GM18861 (cell line): ENCODE measurements at regions not wholly inside any gene's neighbourhood (a gene's known extent, or its start where the extent isn't known, plus 50 kb on each side); places are given as distances from the start of the nearest gene placed in this dataset.
"Not testable (repeated sequence)": the region's sequence is repeated elsewhere in the genome, so short reads cannot be mapped to it uniquely, and the experiment has no call there.

Experiments used
- ATAC-seq: cut with Tn5 transposase; IDR thresholded peaks from one replicate; pipeline ENCODE4 v1.9.1; 2021; ENCODE audit not compliant: unreplicated experiment

- ATAC-seq: no peak
Observed at GRCh38 chr11:122404571-122404970, 251.0 kb upstream of the UBASH3B start.

- not testable (repeated sequence) for ATAC-seq
Observed at GRCh38 chr11:122401581-122401980, 253.9 kb upstream of the UBASH3B start.

DNA sequence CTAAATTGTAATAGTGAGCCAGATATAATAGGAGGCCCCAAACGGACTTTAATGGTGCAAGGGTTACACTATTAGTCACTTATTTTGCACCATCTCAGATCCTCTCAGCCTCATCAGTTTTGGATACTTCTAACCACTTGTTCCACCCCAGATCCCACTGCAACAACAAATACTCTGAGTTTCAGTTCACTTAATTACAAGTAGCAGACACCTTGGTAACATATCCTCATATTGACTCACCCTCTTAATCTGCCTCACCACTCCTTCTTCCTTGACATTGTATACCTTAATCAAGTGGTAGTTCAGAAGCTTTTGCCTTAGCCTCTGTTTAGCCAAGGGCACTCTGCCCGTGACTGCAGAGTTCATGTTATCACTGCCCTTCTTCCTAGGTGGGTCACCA lies 256.1 kb upstream of the UBASH3B start:
- no peak for ATAC-seq

- no peak for ATAC-seq
Observed at GRCh38 chr11:122398851-122399250, 256.7 kb upstream of the UBASH3B start.

DNA sequence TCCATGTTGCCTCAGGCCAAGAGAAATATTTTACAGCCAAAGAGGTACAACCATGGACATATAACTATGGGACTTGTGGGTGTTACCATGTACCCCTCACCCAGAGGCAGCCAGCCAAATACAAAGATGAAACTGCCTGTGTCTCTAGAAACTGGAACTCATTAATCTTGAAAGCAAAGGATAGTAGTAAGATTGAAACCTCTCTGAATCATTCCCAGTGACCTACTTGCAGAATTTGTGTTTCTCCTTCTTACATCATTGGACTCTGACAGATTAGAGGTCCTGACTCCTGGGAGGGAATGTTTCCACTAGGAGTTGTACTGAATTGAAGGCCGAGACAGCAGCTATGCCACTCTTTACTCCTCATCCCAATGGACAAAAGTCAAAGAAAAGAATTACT lies 257.4 kb upstream of the UBASH3B start:
- no peak for ATAC-seq

DNA sequence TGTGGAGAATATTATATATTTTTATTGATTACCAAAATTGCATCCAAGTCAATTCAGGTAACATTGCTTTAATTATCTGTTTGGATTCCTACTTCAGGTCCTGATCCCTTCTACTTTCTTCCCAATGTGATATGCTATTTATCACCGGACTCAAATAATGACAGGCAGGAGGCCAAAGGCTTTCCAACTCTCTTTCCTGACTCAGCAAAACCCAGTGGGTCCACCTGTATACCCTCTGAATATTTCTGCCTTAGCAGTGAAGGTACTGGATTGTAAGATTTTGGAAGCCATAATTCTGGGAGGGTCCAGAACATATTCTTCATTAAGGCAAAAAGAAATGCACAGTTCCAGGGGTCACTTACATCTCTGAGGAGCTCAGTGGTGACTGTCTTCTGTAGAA lies 260.2 kb upstream of the UBASH3B start:
- no peak for ATAC-seq

DNA sequence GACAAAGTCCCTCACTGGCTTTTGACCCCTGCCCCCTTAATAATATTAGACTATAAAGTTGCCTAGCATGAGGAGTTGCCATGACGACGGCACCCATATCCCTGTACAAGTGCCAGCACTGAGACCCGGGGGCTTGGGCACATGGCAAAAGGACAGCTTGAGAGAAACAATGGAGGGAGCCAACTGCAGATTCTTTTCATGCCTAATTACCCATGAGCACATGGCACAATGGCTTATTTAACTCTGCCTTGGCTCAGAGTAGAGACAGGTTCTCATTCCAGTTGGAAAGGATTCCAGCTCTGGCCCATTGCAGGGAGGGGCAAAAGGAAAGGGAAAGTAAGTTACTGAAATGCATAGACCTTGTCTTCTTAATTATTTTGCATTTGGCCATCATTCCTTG lies 261.2 kb upstream of the UBASH3B start:
- no peak for ATAC-seq

GRCh38 chr11:122393209-122393860 lies 262.2 kb upstream of the UBASH3B start:
- ATAC-seq: no peak

DNA sequence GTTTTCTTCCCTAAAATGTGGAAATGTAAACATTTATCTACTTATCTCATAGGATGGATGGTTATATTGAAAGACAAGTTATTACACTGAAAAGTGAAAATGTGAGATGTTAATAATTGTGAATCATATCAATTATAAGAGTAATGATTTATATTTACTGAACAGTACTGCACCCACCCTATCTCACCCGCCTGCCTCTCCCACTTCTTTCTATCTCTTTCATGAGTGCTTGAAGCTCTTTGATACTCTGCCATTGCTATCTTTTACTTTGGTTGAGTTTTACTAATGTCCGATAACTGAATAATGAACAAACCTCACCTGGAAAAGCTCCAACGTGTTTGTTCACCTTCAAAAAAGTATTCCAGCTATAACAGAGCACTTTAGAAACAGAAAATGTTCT lies 263.0 kb upstream of the UBASH3B start:
- ATAC-seq: no peak

DNA sequence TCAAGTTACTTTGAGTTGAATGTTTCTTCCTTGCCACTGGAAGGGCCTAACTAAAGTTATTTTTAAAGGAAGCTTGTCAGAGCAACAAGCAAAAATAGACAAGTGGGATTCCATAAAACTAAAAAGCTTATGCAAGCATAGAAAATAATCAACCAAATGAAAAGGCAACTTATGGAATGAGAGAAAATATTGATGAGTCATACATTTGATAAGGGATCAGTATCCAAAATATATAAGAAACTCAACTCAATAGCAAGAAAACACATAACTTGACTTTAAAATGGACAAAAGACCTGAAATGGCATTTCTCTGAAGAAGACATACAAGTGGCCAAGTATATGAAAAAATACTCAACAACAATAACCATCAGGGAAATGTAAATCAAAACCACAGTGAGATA lies 264.5 kb upstream of the UBASH3B start:
- no peak for ATAC-seq

- no peak for ATAC-seq
Observed at GRCh38 chr11:122383186-122383585, 267.2 kb upstream of the BLID start.

DNA sequence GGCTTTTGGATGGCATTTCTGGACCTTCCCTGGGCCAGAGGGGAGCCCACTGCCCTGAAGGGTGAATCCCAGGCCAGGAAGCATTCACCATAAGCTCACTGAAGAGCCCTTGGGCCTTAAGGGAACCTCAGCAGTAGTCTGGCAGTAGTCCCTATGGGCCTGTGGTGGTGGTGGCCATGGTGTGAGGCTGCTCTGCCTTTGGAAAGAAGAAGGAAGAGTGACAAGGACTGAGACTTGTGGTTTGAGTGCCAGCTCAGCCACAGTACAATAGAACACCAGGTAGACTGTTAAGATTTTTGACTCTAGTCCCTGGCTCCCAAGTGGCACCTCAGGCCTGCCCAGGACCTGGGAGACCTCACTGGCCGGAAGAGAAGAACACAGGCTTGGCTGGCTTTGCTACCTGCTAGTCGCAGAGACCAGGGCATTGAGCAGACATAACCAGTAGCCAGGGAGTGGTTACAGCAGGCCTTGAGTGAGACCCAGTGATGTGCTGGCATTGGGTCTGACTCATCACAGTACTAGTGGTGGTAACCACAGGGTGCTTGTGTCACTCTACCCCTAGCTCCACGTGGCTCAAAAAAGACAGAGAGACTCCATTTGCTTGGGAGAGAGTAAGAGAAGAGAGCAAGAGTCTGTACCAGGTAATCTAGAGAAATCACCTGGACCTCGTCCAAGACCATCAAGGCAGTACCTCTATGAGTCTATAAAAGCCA lies 259.8 kb upstream of the BLID start:
- ATAC-seq: no peak

- ATAC-seq: no peak
Observed at GRCh38 chr11:122368796-122369195, 252.8 kb upstream of the BLID start.

DNA sequence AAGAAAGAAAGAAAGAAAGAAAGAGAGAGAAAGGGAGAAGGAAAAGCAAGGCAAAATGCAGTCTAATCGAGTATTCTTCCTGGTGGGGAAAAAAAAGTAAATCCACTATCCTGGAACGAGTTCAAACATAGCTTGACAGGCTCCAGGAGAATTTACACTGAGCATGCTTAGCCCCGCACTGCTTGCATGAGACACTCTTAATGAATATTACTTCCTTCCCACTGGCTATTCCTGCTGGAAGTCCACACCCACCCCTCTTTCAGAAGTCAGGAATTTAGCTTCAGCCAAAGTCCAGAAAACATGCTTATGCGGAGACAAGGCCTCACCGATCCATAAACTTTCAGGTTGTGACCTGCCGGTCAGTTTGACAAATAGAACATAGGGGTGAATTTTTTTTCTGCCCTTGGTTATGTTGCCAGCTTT lies 251.8 kb upstream of the BLID start:
- ATAC-seq: no peak

GRCh38 chr11:122365610-122366360 lies 249.8 kb upstream of the BLID start:
- ATAC-seq: no peak

DNA sequence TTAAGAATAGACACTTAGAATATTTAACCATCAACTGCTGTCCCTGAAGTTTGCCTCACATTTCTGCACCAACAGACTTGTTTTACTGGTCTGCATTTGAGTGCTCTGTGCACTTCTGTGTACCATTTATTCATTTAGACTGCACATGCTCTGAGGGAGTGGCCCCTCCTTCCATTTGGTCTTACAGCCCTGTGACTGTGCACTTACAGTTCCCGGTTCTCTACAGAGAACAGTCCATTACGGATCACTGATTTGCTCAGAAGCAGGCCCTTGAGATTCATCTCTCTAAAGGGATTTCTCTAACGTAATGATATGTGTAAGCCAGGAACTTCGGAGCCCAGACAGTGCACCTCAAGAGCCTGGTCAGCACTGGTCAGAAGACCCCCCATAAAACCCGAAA lies 247.3 kb upstream of the BLID start:
- ATAC-seq: no peak

DNA sequence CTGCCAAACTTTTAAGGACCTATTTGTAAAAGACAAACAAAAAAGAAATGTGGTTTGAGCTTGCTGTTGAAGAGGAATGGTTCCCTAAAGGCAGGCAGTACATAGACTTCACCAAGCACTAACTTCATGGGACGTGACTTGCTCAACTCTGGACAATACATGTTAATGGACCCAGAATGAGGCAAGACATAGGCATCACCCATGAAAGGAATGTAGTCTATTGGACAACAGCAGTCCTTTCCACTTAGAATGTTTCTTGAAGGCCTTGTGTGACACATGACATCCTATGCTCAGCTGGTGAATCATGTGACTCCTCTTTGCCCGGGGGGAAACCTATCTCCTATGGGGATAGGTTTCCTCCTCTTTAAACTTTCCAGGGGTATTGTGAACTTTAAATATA lies 246.4 kb upstream of the BLID start:
- no peak for ATAC-seq

- no peak for ATAC-seq
Observed at GRCh38 chr11:122360875-122361274, 244.9 kb upstream of the BLID start.

DNA sequence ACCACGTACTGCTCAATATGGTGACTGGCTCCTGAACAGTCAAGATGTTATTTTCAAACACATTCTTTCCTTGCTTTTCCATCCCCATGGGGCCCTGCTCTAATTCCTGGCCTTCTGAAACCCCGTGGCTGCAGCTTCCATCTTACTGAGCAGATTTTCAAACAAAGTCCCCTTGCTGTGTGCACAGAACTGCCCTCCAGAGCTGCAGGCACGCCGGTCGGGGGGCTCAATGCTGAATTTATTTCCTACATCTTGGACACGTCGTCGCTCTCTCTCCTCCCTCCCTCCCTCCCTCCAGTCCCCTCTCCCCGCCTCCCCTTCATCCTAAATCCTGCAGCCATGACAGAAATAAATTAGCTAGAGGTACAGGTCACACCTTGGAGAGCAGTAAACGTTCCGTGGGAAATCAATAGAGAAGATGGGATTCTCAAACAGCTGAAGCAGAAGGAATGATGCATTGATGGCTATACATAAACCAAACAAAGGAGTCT lies 243.1 kb upstream of the BLID start:
- ATAC-seq: no peak

DNA sequence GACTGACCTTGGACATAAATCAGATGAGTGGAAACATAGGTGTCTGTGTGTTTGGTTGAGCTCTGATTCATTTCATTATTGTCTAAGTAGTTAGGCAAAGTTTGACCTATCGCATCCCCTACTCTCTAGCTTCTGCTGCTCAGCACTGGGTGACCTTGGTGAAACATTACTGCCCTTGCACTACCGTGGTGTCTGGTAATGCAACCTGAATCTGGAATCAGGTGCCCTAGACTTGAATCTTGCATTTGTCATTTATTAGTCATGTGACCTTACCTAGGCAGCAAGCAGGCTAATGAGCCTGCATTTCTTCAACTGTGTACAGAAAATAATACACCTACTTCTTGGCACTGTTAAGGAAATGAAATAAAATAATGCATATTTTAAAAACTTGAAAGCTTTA lies 242.3 kb upstream of the BLID start:
- no peak for ATAC-seq

- ATAC-seq: no peak
Observed at GRCh38 chr11:122355968-122356367, 240.0 kb upstream of the BLID start.
